T-helper 1 cell treated with Interleukin-12 subunit alpha and Interleukin-12 subunit beta and Interleukin-4 antibody, amounts not matched to agents 30 μg/mL and 1 μg/mL, for 36 hours (primary cell): ENCODE measurements at regions not wholly inside any gene's neighbourhood (a gene's known extent, or its start where the extent isn't known, plus 50 kb on each side); places are given as distances from the start of the nearest gene placed in this dataset.

Experiments used
- H3K27ac Mint-ChIP-seq: one replicate; pipeline ENCODE4 v1.8.0; 2021; ENCODE audit warnings: mild to moderate bottlenecking, mixed read lengths
- H3K27me3 Mint-ChIP-seq: one replicate; pipeline ENCODE4 v1.8.0; 2021; ENCODE audit warnings: low read depth, mixed read lengths
- H3K36me3 Mint-ChIP-seq: one replicate; pipeline ENCODE4 v1.8.0; 2021; ENCODE audit warnings: low read depth, mixed read lengths
- H3K4me1 Mint-ChIP-seq: one replicate; pipeline ENCODE4 v1.8.0; 2021; ENCODE audit warnings: low read depth, mixed read lengths
- H3K4me3 Mint-ChIP-seq: one replicate; pipeline ENCODE4 v1.8.0; 2021; ENCODE audit warnings: mild to moderate bottlenecking, moderate library complexity, mixed read lengths
- H3K9me3 Mint-ChIP-seq: one replicate; pipeline ENCODE4 v1.8.0; 2021; ENCODE audit warnings: mixed read lengths

GRCh38 chr11:104645261-104646222, 252.7 kb downstream of the CASP12 start:
- Mint-ChIP-seq H3K4me1 (peaks cover 5% of the 10 kb centered on the region), H3K9me3 (peaks cover 13% of the 10 kb centered on the region), H3K36me3 (peaks cover 5% of the 10 kb centered on the region), H3K27ac (no peak overlapping the region), H3K27me3 (no peaks in the 10 kb centered on the region), H3K4me3 (no peak overlapping the region)

GRCh38 chr11:104637662-104638170, 260.5 kb downstream of the CASP12 start:
- Mint-ChIP-seq H3K27ac (no peak overlapping the region), H3K4me1 (no peaks in the 10 kb centered on the region), H3K4me3 (no peak overlapping the region), H3K36me3 (no peaks in the 10 kb centered on the region), H3K27me3 (no peaks in the 10 kb centered on the region), H3K9me3 (no peaks in the 10 kb centered on the region)

DNA sequence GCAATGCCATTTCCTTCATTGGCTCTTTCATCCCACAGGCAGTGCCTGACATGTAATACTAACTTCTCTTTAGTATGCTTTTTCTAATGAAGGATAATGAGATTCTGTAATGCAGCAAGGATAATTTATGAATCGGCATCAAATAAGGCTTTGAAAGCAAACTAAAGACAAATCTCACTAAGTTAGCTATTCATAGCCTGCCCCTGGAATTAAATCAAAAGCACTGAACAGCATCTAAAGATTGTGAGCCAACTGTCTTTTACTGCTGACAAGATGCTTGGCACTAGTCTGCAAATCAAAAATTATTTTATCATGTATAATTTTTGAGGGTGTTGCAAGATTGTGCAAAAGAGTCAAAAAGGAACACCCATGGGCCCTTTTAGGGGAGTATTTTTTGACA, 265.0 kb downstream of the CASP12 start:
- H3K4me3 Mint-ChIP-seq = no peak overlapping the region
- no peaks in the 10 kb centered on the region for H3K27me3 Mint-ChIP-seq
- no peaks in the 10 kb centered on the region for H3K36me3 Mint-ChIP-seq
- H3K27ac Mint-ChIP-seq = no peak overlapping the region
- H3K9me3 Mint-ChIP-seq = no peaks in the 10 kb centered on the region
- H3K4me1 Mint-ChIP-seq = no peaks in the 10 kb centered on the region

GRCh38 chr11:104630352-104630751, 267.9 kb downstream of the CASP12 start:
- H3K27me3 Mint-ChIP-seq = no peaks in the 10 kb centered on the region
- H3K36me3 Mint-ChIP-seq = no peaks in the 10 kb centered on the region
- H3K9me3 Mint-ChIP-seq = no peaks in the 10 kb centered on the region
- no peak overlapping the region for H3K4me3 Mint-ChIP-seq
- no peaks in the 10 kb centered on the region for H3K4me1 Mint-ChIP-seq
- no peak overlapping the region for H3K27ac Mint-ChIP-seq

DNA sequence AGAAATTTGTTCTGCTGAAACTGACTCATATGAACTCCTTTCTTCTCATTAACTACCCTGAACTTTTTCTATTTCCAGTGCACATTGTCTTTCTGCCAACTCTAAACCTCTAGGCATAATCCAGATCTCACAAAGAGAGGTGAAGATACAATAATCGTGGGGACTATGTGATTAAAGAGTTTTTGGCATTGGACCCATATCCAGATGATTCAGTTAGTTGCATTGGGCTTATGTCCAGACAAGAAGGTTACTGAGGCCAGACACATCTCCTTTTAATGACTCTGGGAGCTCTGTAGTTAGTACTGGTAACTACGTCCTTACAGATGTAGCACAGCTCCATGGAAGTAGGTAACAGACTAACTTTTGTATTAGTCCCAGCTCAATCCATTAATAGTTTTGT, 273.0 kb downstream of the CASP12 start:
- H3K27ac Mint-ChIP-seq = no peak overlapping the region
- no peak overlapping the region for H3K4me3 Mint-ChIP-seq
- peaks cover 2% of the 10 kb centered on the region for H3K4me1 Mint-ChIP-seq
- no peaks in the 10 kb centered on the region for H3K27me3 Mint-ChIP-seq
- H3K9me3 Mint-ChIP-seq = peaks cover 3% of the 10 kb centered on the region
- H3K36me3 Mint-ChIP-seq = peaks cover 2% of the 10 kb centered on the region

DNA sequence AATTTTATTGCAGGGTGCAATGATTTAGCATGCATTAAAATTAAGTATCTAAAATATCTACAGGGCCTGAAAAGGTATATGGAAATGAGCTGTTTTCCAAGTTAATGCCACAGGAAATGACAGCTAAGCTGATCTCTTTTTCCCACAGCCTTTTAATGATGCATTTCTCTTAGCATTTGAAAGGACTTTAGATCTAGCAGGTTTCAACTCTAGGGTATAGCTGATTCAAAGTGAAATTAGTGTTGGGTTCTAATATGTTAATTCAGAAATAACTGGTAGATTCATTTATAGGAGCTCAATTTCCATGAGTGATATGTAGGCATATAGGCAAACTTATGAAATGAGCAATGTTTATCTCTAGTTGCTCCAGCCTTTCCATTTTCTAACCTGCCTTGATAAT, 274.2 kb downstream of the CASP12 start:
- Mint-ChIP-seq H3K27ac (no peak overlapping the region), H3K27me3 (no peaks in the 10 kb centered on the region), H3K4me1 (peaks cover 2% of the 10 kb centered on the region), H3K9me3 (peaks cover 3% of the 10 kb centered on the region), H3K4me3 (no peak overlapping the region), H3K36me3 (peaks cover 2% of the 10 kb centered on the region)

DNA sequence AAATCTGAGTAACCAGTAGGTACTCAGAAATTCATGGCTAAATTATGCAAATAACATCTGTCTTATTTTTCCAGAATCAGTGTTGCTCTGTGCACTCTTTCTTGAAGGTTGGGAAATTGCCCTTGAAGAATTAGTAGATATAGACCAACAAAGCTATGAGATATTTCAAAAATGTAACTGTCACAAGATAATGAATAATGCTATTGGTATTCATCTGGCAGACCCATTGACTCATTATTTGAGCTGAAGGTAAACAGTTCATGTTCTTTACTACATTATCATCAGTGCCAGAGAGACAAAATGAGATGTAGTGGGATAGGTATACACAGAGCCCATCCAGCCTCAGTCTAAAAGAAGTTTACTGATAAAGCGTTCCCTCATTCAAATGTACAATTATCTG, 274.7 kb downstream of the CASP12 start:
- Mint-ChIP-seq H3K27me3 (no peaks in the 10 kb centered on the region), H3K9me3 (peaks cover 5% of the 10 kb centered on the region)

GRCh38 chr11:104620991-104621390, 277.3 kb downstream of the CASP12 start:
- Mint-ChIP-seq H3K36me3 (peaks cover 15% of the 10 kb centered on the region), H3K27me3 (no peaks in the 10 kb centered on the region), H3K4me1 (peaks cover 2% of the 10 kb centered on the region), H3K27ac (no peak overlapping the region), H3K9me3 (peaks cover 22% of the 10 kb centered on the region), H3K4me3 (no peak overlapping the region)

More for the DNA sequence above, 274.7 kb downstream of the CASP12 start:
- Mint-ChIP-seq H3K4me3 (no peak overlapping the region), H3K27ac (no peak overlapping the region), H3K36me3 (peaks cover 2% of the 10 kb centered on the region), H3K4me1 (peaks cover 2% of the 10 kb centered on the region)

GRCh38 chr11:104619751-104620150, 278.5 kb downstream of the CASP12 start:
- no peaks in the 10 kb centered on the region for H3K27me3 Mint-ChIP-seq

DNA sequence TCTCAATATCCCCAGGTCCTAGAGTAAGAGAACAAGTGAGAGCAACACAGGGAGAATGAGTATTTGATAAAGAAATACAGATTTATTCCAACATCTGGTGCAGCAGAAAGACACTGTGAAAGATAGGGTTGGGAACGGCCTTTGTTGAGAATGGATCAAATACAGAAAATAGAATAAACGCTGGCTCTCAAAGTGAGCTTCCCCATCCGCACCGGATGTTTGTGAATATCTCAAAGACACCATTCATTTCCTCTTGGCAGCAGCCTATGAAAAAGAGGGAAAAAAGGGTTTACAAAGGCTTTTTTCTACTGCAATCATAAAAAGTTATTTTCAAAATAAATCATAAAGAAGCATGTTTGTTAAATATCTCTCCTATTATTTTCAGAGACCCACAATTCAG, 279.3 kb downstream of the CASP12 start:
- Mint-ChIP-seq H3K27me3 (no peaks in the 10 kb centered on the region), H3K4me3 (no peak overlapping the region), H3K9me3 (peaks cover 33% of the 10 kb centered on the region), H3K36me3 (peaks cover 15% of the 10 kb centered on the region), H3K4me1 (peaks cover 15% of the 10 kb centered on the region), H3K27ac (no peak overlapping the region)

More at GRCh38 chr11:104619751-104620150, 278.5 kb downstream of the CASP12 start:
- Mint-ChIP-seq H3K9me3 (peaks cover 33% of the 10 kb centered on the region), H3K27ac (no peak overlapping the region), H3K4me1 (peaks cover 9% of the 10 kb centered on the region), H3K4me3 (no peak overlapping the region), H3K36me3 (peaks cover 15% of the 10 kb centered on the region)

DNA sequence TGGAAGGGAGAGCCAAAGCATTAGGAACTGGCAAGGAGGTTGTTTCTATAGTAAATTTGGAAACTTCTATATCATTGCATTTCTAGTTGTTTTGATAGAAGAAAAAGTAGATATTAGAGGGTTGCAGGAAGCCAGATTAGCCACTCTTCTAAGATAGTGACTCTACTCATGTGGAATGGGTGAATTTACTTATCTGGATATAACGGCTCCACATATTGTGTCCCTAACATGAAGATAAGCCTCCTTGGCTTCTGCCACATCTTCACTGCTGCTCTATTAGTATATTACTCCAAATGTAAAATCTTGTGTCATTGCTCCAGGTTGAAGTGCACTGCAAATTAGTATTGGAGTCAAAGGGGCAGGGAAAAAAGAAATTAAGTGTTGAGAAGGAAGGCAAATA, 283.3 kb downstream of the CASP12 start:
- peaks cover 20% of the 10 kb centered on the region for H3K4me1 Mint-ChIP-seq
- peaks cover 13% of the 10 kb centered on the region for H3K36me3 Mint-ChIP-seq
- peaks cover 30% of the 10 kb centered on the region for H3K9me3 Mint-ChIP-seq
- H3K4me3 Mint-ChIP-seq = no peak overlapping the region
- no peaks in the 10 kb centered on the region for H3K27me3 Mint-ChIP-seq
- H3K27ac Mint-ChIP-seq = peak overlapping the region; percentile 6

- Mint-ChIP-seq H3K4me3 (no peak overlapping the region), H3K36me3 (peaks cover 13% of the 10 kb centered on the region), H3K4me1 (peaks cover 26% of the 10 kb centered on the region), H3K27me3 (no peaks in the 10 kb centered on the region), H3K9me3 (peaks cover 30% of the 10 kb centered on the region), H3K27ac (no peak overlapping the region)
Measured at GRCh38 chr11:104614117-104614680, 284.1 kb downstream of the CASP12 start.

GRCh38 chr11:104610635-104611034, 287.6 kb downstream of the CASP12 start:
- H3K9me3 Mint-ChIP-seq = peaks cover 7% of the 10 kb centered on the region
- peaks cover 26% of the 10 kb centered on the region for H3K4me1 Mint-ChIP-seq
- no peak overlapping the region for H3K4me3 Mint-ChIP-seq
- no peaks in the 10 kb centered on the region for H3K36me3 Mint-ChIP-seq
- H3K27me3 Mint-ChIP-seq = peaks cover 9% of the 10 kb centered on the region
- no peak overlapping the region for H3K27ac Mint-ChIP-seq

DNA sequence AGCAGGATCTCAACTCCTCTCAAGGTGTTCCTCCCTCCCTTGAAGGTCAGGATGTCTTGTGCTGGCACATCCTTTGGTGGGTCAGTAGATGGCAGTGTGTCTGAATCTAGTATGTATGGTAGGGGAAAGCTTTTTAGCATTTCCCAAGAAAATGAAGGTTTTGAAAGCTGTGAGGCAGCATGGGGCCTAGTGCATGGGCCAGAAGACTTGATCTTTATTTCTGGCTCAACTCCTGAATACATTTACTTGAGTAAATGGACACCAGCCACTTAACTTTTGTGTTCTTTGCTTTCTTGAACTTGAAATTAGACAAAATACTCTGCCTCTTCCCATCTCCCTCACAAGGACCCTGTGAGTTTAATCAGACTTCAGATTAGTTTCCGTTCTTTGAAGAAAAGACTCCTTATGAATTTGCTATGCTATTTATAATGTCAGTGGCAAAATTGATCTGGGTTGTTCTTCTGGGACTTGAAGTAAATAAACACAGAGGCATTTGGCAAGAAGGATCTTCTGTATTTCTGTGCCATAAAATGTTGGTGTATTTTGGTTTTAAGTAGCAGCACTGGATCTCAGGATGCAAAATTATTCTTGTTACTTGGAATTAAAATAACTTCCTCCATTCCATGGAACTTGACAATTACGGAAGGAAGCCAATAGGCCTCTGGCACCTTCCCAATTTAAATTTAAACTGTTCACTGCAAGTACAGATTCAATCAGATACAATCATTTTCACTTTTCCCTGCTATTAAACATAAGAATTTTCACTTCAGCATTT, 288.8 kb downstream of the CASP12 start:
- H3K36me3 Mint-ChIP-seq = no peaks in the 10 kb centered on the region
- H3K4me3 Mint-ChIP-seq = no peak overlapping the region
- H3K4me1 Mint-ChIP-seq = peaks cover 17% of the 10 kb centered on the region
- H3K9me3 Mint-ChIP-seq = no peaks in the 10 kb centered on the region
- H3K27ac Mint-ChIP-seq = no peak overlapping the region
- H3K27me3 Mint-ChIP-seq = peaks cover 9% of the 10 kb centered on the region
